ENCODE measurements at regions not wholly inside any gene's neighbourhood (a gene's known extent, or its start where the extent isn't known, plus 50 kb on each side); places are given as distances from the start of the nearest gene placed in this dataset.

DNA sequence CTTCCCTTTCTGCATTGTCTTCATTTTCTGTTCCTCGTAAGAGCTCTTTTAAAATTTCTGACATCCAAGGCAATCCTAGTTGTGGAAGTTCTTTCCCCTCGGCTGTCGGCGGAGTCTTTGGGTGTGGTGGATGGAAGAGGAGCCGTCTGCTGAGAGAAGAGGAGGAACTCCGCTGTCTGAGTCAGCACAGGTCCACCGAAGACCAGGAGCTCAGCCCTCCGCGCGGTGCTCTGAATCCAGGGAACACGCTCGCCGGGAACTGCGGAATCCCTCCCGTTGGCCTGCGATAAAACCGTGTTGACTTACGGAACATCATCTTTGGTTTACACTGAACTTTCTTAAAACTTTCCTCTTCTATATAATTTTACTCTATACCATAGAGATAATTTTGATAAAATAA, 100.7 kb upstream of the IRX4 start:
- no peak for TF ChIP-seq EZH2 (IDR thresholded peaks at IDR 0.05; ENCODE audit: borderline replicate concordance, insufficient read depth, low read length, poor library complexity, severe bottlenecking)
- TF ChIP-seq EP300 (conservative IDR thresholded peaks at IDR 0.05; ENCODE audit: poor library complexity, severe bottlenecking), result no peak

All from neural cell (in vitro differentiated cells).